GM23248 (cell line): ENCODE measurements at regions not wholly inside any gene's neighbourhood (a gene's known extent, or its start where the extent isn't known, plus 50 kb on each side); places are given as distances from the start of the nearest gene placed in this dataset.

Source experiments
- EZH2 ChIP-seq: fragments of 200-600 bp; sonication (generic); IDR thresholded peaks from 2 replicates; pipeline ENCODE4 v1.6.1; 2018; ENCODE audit warnings: antibody characterized with exemption, mild to moderate bottlenecking; ENCODE audit not compliant: insufficient read depth, poor library complexity, severe bottlenecking
- EZH2phosphoT487 ChIP-seq: fragments of 200-600 bp; sonication (generic); IDR thresholded peaks from 2 replicates; pipeline ENCODE4 v1.6.1; 2018; ENCODE audit warnings: antibody characterized with exemption, moderate library complexity, mild to moderate bottlenecking, low read depth; ENCODE audit not compliant: insufficient read depth

GRCh38 chr5:62686692-62687091 lies 108.1 kb downstream of the LRRC70 start:
- TF ChIP-seq EZH2phosphoT487, result no peak
- no peak for TF ChIP-seq EZH2
